HFF-Myc (cell line): ENCODE measurements at regions not wholly inside any gene's neighbourhood (a gene's known extent, or its start where the extent isn't known, plus 50 kb on each side); places are given as distances from the start of the nearest gene placed in this dataset.
A peak's percentile ranks its signal among the peaks of the same experiment; 100 is the strongest.
"Not testable (repeated sequence)": the region's sequence is repeated elsewhere in the genome, so short reads cannot be mapped to it uniquely, and the experiment has no call there.

Experiments used
- DNase-seq: peaks from one replicate; pipeline ENCODE4 v3.0.0-alpha.2; 2011; ENCODE audit warnings: low read depth; ENCODE audit errors: extremely low read depth
- H3K4me3 ChIP-seq: replicated peaks from 2 replicates; pipeline ENCODE4 v1.5.1; 2011; ENCODE audit warnings: low read depth, mild to moderate bottlenecking, control low read depth, low read length
- CTCF ChIP-seq: IDR thresholded peaks from 2 replicates; pipeline ENCODE4 v1.5.1; 2012; ENCODE audit warnings: mild to moderate bottlenecking, low read depth, low read length, control low read depth; ENCODE audit errors: missing control alignments

- no peak for TF ChIP-seq CTCF
Observed at GRCh38 chr21:15966231-15966630, 236.4 kb downstream of the USP25 start.

GRCh38 chr21:15966651-15967050 lies 236.9 kb downstream of the USP25 start:
- DNase-seq: no peak
- H3K4me3 ChIP-seq: no peak overlapping the region
- TF ChIP-seq CTCF: no peak

More at GRCh38 chr21:15966231-15966630, 236.4 kb downstream of the USP25 start:
- no peak overlapping the region for H3K4me3 ChIP-seq
- DNase-seq: no peak

- peak; percentile 14 for DNase-seq
- no peak for TF ChIP-seq CTCF
- H3K4me3 ChIP-seq: no peak overlapping the region
Observed at GRCh38 chr21:15967661-15968060, 237.9 kb downstream of the USP25 start.

- H3K4me3 ChIP-seq: no peak overlapping the region
- TF ChIP-seq CTCF: no peak
- DNase-seq: no peak
Observed at GRCh38 chr21:15968776-15969310, 239.1 kb downstream of the USP25 start.

GRCh38 chr21:15976807-15977206 lies 247.0 kb downstream of the USP25 start:
- DNase-seq: no peak
- TF ChIP-seq CTCF: peak; percentile 45
- H3K4me3 ChIP-seq: no peak overlapping the region

- no peak for TF ChIP-seq CTCF
- no peak for DNase-seq
- no peak overlapping the region for H3K4me3 ChIP-seq
Observed at GRCh38 chr21:15978215-15978738, 248.5 kb downstream of the USP25 start.

- H3K4me3 ChIP-seq, DNase-seq: not testable (repeated sequence)
Observed at GRCh38 chr21:15979493-15979892, 249.7 kb downstream of the USP25 start.
